ENCODE measurements at regions not wholly inside any gene's neighbourhood (a gene's known extent, or its start where the extent isn't known, plus 50 kb on each side); places are given as distances from the start of the nearest gene placed in this dataset.

- H3K4me2 ChIP-seq (ENCODE audit: low read length) = no peak overlapping the region
- DNase-seq (ENCODE audit: low spot score) = no peak
- H4K20me1 ChIP-seq (ENCODE audit: insufficient read depth, low read length) = no peaks in the 10 kb centered on the region
- H3K9me2 ChIP-seq (ENCODE audit: insufficient read depth, low read length) = no peaks in the 10 kb centered on the region
- TF ChIP-seq EZH2phosphoT487 (IDR thresholded peaks at IDR 0.05; ENCODE audit: borderline replicate concordance, low read depth, low read length) = no peak
- no peak for TF ChIP-seq CTCF (conservative IDR thresholded peaks at IDR 0.05; ENCODE audit: low read length)
- no peak overlapping the region for H2AFZ ChIP-seq (ENCODE audit: low read length)
- POLR2A ChIA-PET = no interaction called here
- CTCF ChIA-PET (ENCODE audit: unreplicated experiment) = no interaction called here
- no peaks in the 10 kb centered on the region for H3K79me2 ChIP-seq (ENCODE audit: insufficient read depth, low read depth, low read length)
- no peaks in the 10 kb centered on the region for H3K9me3 ChIP-seq (ENCODE audit: low read length)
- intact Hi-C loops (cut with micrococcal nuclease; ENCODE audit: unreplicated experiment) = no loop called here
- no peak overlapping the region for H3K4me3 ChIP-seq (ENCODE audit: low read depth, low read length, poor library complexity, severe bottlenecking)
- H3K36me3 ChIP-seq (ENCODE audit: insufficient read depth, low read length) = no peaks in the 10 kb centered on the region
- H3K27ac ChIP-seq (ENCODE audit: low read depth, low read length, poor library complexity, severe bottlenecking) = no peak overlapping the region
- BruUV-seq (replicated peaks) = no TSS peak
- no peaks in the 10 kb centered on the region for H3K4me1 ChIP-seq (ENCODE audit: insufficient read depth, low read length, poor library complexity, severe bottlenecking)
These were observed 192.3 kb upstream of the C2CD4B start for GRCh38 chr15:62357431-62357830.

- no peaks in the 10 kb centered on the region for H3K79me2 ChIP-seq (ENCODE audit: insufficient read depth, low read depth, low read length)
- no peak for DNase-seq (ENCODE audit: low spot score)
- no peaks in the 10 kb centered on the region for H3K9me3 ChIP-seq (ENCODE audit: low read length)
- no peaks in the 10 kb centered on the region for H3K36me3 ChIP-seq (ENCODE audit: insufficient read depth, low read length)
- ChIA-PET POLR2A (no interaction called here), CTCF (ENCODE audit: unreplicated experiment) (no interaction called here)
- TF ChIP-seq EZH2phosphoT487 (IDR thresholded peaks at IDR 0.05; ENCODE audit: borderline replicate concordance, low read depth, low read length) = no peak
- TF ChIP-seq CTCF (conservative IDR thresholded peaks at IDR 0.05; ENCODE audit: low read length) = no peak
- no peaks in the 10 kb centered on the region for H4K20me1 ChIP-seq (ENCODE audit: insufficient read depth, low read length)
- H3K4me3 ChIP-seq (ENCODE audit: low read depth, low read length, poor library complexity, severe bottlenecking) = no peak overlapping the region
- H2AFZ ChIP-seq (ENCODE audit: low read length) = no peak overlapping the region
- H3K27ac ChIP-seq (ENCODE audit: low read depth, low read length, poor library complexity, severe bottlenecking) = no peak overlapping the region
- intact Hi-C loops (cut with micrococcal nuclease; ENCODE audit: unreplicated experiment) = no loop called here
- no peaks in the 10 kb centered on the region for H3K4me1 ChIP-seq (ENCODE audit: insufficient read depth, low read length, poor library complexity, severe bottlenecking)
- no peak overlapping the region for H3K4me2 ChIP-seq (ENCODE audit: low read length)
- no peaks in the 10 kb centered on the region for H3K9me2 ChIP-seq (ENCODE audit: insufficient read depth, low read length)
- BruUV-seq (replicated peaks) = no TSS peak
These were observed 194.3 kb upstream of the C2CD4B start for GRCh38 chr15:62359416-62359815.

GRCh38 chr15:62360332-62361097 lies 195.4 kb upstream of the C2CD4B start:
- intact Hi-C loops (cut with micrococcal nuclease; ENCODE audit: unreplicated experiment) = no loop called here
- no peaks in the 10 kb centered on the region for H3K4me1 ChIP-seq (ENCODE audit: insufficient read depth, low read length, poor library complexity, severe bottlenecking)
- CTCF ChIA-PET (ENCODE audit: unreplicated experiment) = no interaction called here
- no peak overlapping the region for H3K4me3 ChIP-seq (ENCODE audit: low read depth, low read length, poor library complexity, severe bottlenecking)
- BruUV-seq (replicated peaks) = no TSS peak
- no peak for DNase-seq (ENCODE audit: low spot score)
- H3K79me2 ChIP-seq (ENCODE audit: insufficient read depth, low read depth, low read length) = no peaks in the 10 kb centered on the region
- no peaks in the 10 kb centered on the region for H3K9me2 ChIP-seq (ENCODE audit: insufficient read depth, low read length)
- TF ChIP-seq CTCF (conservative IDR thresholded peaks at IDR 0.05; ENCODE audit: low read length) (no peak), EZH2phosphoT487 (IDR thresholded peaks at IDR 0.05; ENCODE audit: borderline replicate concordance, low read depth, low read length) (no peak)
- POLR2A ChIA-PET = no interaction called here
- no peaks in the 10 kb centered on the region for H3K9me3 ChIP-seq (ENCODE audit: low read length)
- H3K27ac ChIP-seq (ENCODE audit: low read depth, low read length, poor library complexity, severe bottlenecking) = no peak overlapping the region
- no peak overlapping the region for H3K4me2 ChIP-seq (ENCODE audit: low read length)
- no peak overlapping the region for H2AFZ ChIP-seq (ENCODE audit: low read length)
- H4K20me1 ChIP-seq (ENCODE audit: insufficient read depth, low read length) = no peaks in the 10 kb centered on the region
- no peaks in the 10 kb centered on the region for H3K36me3 ChIP-seq (ENCODE audit: insufficient read depth, low read length)
